ENCODE measurements at regions not wholly inside any gene's neighbourhood (a gene's known extent, or its start where the extent isn't known, plus 50 kb on each side); places are given as distances from the start of the nearest gene placed in this dataset.

DNA sequence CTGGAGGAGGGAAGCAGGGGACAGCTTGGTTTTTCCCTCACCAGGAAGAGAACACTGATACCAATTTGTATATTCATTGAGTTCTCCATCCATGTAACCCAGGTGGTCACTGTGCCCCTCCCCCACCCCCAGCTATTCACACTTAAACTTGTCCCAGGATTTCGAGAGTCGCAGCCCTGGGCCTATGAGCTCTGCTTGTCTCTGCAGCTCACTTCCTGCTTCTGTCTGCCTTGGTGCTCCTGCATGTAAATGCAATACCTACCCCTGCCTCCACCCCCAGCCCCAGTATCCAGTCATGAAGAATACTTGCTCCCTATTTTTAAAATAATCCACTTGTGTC lies 452.2 kb downstream of the BCL11B start:
- in situ Hi-C loops (cut with HindIII; ENCODE audit: extremely low pct_ligation_motif_present, low pct_unique_long_range_greater_than_20kb): no loop called here
- Histone ChIP-seq H3K4me3 (replicated peaks in 1 of 3; ENCODE audit: insufficient read depth in 1 of 3, low read depth in 2 of 3, low read length in 3 of 3) (no peak overlapping the region), H3K9me3 (ENCODE audit: low read length) (no peaks in the 10 kb centered on the region), H3K27me3 (ENCODE audit: control insufficient read depth in 1 of 2, insufficient read depth in 2 of 2, low read length in 2 of 2) (peaks cover 0 to 3% of the 10 kb centered on the region in 2 experiments; a peak in 2 of 5 replicates), H3K4me1 (ENCODE audit: insufficient read depth, low read length) (no peaks in the 10 kb centered on the region), H3K36me3 (replicated peaks in 1 of 2; ENCODE audit: control insufficient read depth in 1 of 2, insufficient read depth in 2 of 2, low read length in 2 of 2) (no peaks in the 10 kb centered on the region), H3K4me2 (ENCODE audit: low read depth, low read length) (no peak overlapping the region), H2AFZ (ENCODE audit: low read length) (no peak overlapping the region), H3K79me2 (ENCODE audit: insufficient read depth, low read length) (no peaks in the 10 kb centered on the region), H3K9ac (ENCODE audit: insufficient read depth, low read depth, low read length) (no peak overlapping the region), H3K27ac (ENCODE audit: extremely low read length, insufficient read depth, low read length) (no peak overlapping the region), H4K20me1 (ENCODE audit: insufficient read depth, low read length) (no peaks in the 10 kb centered on the region)
- ATAC-seq (no peak), FAIRE-seq (no peak), DNase-seq (ENCODE audit: low spot score) (no peak)
- intact Hi-C loops (cut with micrococcal nuclease; ENCODE audit: unreplicated experiment): no loop called here
- TF ChIP-seq ZNF44 (CRISPR knock-in tag; IDR thresholded peaks at IDR 0.05): no peak
- ChIA-PET POLR2A (no interaction called here), CTCF (ENCODE audit: low intra/inter-chr PET ratio, low total read pairs) (no interaction called here)
- no TSS peak for BruUV-seq (replicated peaks)
- WGBS (ENCODE audit: low lambda C conversion rate): 29% methylated on average over 2 of the region's 2 CpGs

- in situ Hi-C loops (cut with HindIII; ENCODE audit: extremely low pct_ligation_motif_present, low pct_unique_long_range_greater_than_20kb) (no loop called here), intact Hi-C loops (cut with micrococcal nuclease; ENCODE audit: unreplicated experiment) (no loop called here)
- DNase-seq (ENCODE audit: low spot score) (no peak), ATAC-seq (no peak), FAIRE-seq (no peak)
- H3K9me3 ChIP-seq (ENCODE audit: low read length): no peaks in the 10 kb centered on the region
- H3K4me3 ChIP-seq (replicated peaks in 1 of 3; ENCODE audit: insufficient read depth in 1 of 3, low read depth in 2 of 3, low read length in 3 of 3): no peak overlapping the region
- no peaks in the 10 kb centered on the region for H3K36me3 ChIP-seq (replicated peaks in 1 of 2; ENCODE audit: control insufficient read depth in 1 of 2, insufficient read depth in 2 of 2, low read length in 2 of 2)
- no peaks in the 10 kb centered on the region for H3K4me1 ChIP-seq (ENCODE audit: insufficient read depth, low read length)
- ChIA-PET CTCF (ENCODE audit: low intra/inter-chr PET ratio, low total read pairs) (no interaction called here), POLR2A (no interaction called here)
- H3K79me2 ChIP-seq (ENCODE audit: insufficient read depth, low read length): no peaks in the 10 kb centered on the region
- no peaks in the 10 kb centered on the region for H4K20me1 ChIP-seq (ENCODE audit: insufficient read depth, low read length)
- H3K27me3 ChIP-seq (ENCODE audit: control insufficient read depth in 1 of 2, insufficient read depth in 2 of 2, low read length in 2 of 2): no peaks in the 10 kb centered on the region; a peak in 1 of 5 replicates
- BruUV-seq (replicated peaks): no TSS peak
- H3K27ac ChIP-seq (ENCODE audit: extremely low read length, insufficient read depth, low read length): no peak overlapping the region
- no peak overlapping the region for H2AFZ ChIP-seq (ENCODE audit: low read length)
- no peak overlapping the region for H3K4me2 ChIP-seq (ENCODE audit: low read depth, low read length)
- 0% methylated on average over 3 of the region's 3 CpGs for WGBS (ENCODE audit: low lambda C conversion rate)
- no peak overlapping the region for H3K9ac ChIP-seq (ENCODE audit: insufficient read depth, low read depth, low read length)
- TF ChIP-seq, protein P1, sequence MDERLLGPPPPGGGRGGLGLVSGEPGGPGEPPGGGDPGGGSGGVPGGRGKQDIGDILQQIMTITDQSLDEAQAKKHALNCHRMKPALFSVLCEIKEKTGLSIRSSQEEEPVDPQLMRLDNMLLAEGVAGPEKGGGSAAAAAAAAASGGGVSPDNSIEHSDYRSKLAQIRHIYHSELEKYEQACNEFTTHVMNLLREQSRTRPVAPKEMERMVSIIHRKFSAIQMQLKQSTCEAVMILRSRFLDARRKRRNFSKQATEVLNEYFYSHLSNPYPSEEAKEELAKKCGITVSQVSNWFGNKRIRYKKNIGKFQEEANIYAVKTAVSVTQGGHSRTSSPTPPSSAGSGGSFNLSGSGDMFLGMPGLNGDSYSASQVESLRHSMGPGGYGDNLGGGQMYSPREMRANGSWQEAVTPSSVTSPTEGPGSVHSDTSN (CRISPR knock-in tag; IDR thresholded peaks at IDR 0.05): no peak
- TF ChIP-seq ZNF83 (CRISPR knock-in tag; IDR thresholded peaks at IDR 0.05; ENCODE audit: borderline replicate concordance) (no peak), PAWR (CRISPR knock-in tag; IDR thresholded peaks at IDR 0.05; ENCODE audit: borderline replicate concordance) (no peak), ZNF333 (CRISPR knock-in tag; IDR thresholded peaks at IDR 0.05; ENCODE audit: borderline replicate concordance) (no peak), ZNF660 (CRISPR knock-in tag; IDR thresholded peaks at IDR 0.05; ENCODE audit: borderline replicate concordance, low read depth) (no peak), YEATS2 (CRISPR knock-in tag; IDR thresholded peaks at IDR 0.05; ENCODE audit: borderline replicate concordance) (no peak), ZNF24 (IDR thresholded peaks at IDR 0.05) (no peak), ZFP36 (IDR thresholded peaks at IDR 0.05; ENCODE audit: borderline replicate concordance, low read depth, low read length, partially characterized antibody) (no peak), SRY (CRISPR knock-in tag; IDR thresholded peaks at IDR 0.05) (no peak), ZBTB8A (CRISPR knock-in tag; IDR thresholded peaks at IDR 0.05; ENCODE audit: borderline replicate concordance, low read depth) (no peak), POGK (CRISPR knock-in tag; conservative IDR thresholded peaks at IDR 0.05) (no peak), POLR2AphosphoS2 (IDR thresholded peaks at IDR 0.05; ENCODE audit: low read depth, low read length) (no peak), SRSF9 (IDR thresholded peaks at IDR 0.05; ENCODE audit: borderline replicate concordance, insufficient read depth, low read depth, low read length, poor library complexity, severe bottlenecking) (no peak), CEBPG (CRISPR knock-in tag; IDR thresholded peaks at IDR 0.05) (no peak), SRSF4 (IDR thresholded peaks at IDR 0.05; ENCODE audit: low read depth, low read length, poor library complexity, severe bottlenecking) (no peak)
These were observed 449.1 kb downstream of the BCL11B start for GRCh38 chr14:98822917-98823316.

Data from HepG2 (cell line).